ENCODE measurements at regions not wholly inside any gene's neighbourhood (a gene's known extent, or its start where the extent isn't known, plus 50 kb on each side); places are given as distances from the start of the nearest gene placed in this dataset.

GRCh38 chr13:55963934-55964333 is 1176.8 kb upstream of the PRR20A start:
- no peak for TF ChIP-seq NFYB (CRISPR knock-in tag; conservative IDR thresholded peaks at IDR 0.05; ENCODE audit: low read depth)
- TF ChIP-seq ARID4B (CRISPR knock-in tag; IDR thresholded peaks at IDR 0.05; ENCODE audit: borderline replicate concordance): no peak
- no peak for TF ChIP-seq RELA (CRISPR knock-in tag; IDR thresholded peaks at IDR 0.05; ENCODE audit: borderline replicate concordance)
- TF ChIP-seq ZBTB43 (CRISPR knock-in tag; IDR thresholded peaks at IDR 0.05): no peak
- no peak for TF ChIP-seq ETV6 (CRISPR knock-in tag; IDR thresholded peaks at IDR 0.05)
- no peak for TF ChIP-seq ZNF121 (CRISPR knock-in tag; IDR thresholded peaks at IDR 0.05)
- no peak for TF ChIP-seq CREB1 (CRISPR knock-in tag; IDR thresholded peaks at IDR 0.05)
- TF ChIP-seq MLX (CRISPR knock-in tag; IDR thresholded peaks at IDR 0.05): no peak
- TF ChIP-seq CTCF (IDR thresholded peaks at IDR 0.05): no peak
- no peak for TF ChIP-seq E2F5 (CRISPR knock-in tag; IDR thresholded peaks at IDR 0.05)
- TF ChIP-seq JUN (CRISPR knock-in tag; IDR thresholded peaks at IDR 0.05): no peak
- no peak for TF ChIP-seq ELF4 (CRISPR knock-in tag; IDR thresholded peaks at IDR 0.05; ENCODE audit: low read depth)
- TF ChIP-seq MAX (CRISPR knock-in tag; IDR thresholded peaks at IDR 0.05): no peak
